Hepatocyte (in vitro differentiated cells): ENCODE measurements at regions not wholly inside any gene's neighbourhood (a gene's known extent, or its start where the extent isn't known, plus 50 kb on each side); places are given as distances from the start of the nearest gene placed in this dataset.

Source experiments
- DNase-seq: peaks from one replicate; pipeline ENCODE4 v3.0.0-alpha.2; 2016; ENCODE audit warnings: low spot score
- H2AFZ ChIP-seq: fragments of 200-600 bp; sonication (generic); 2 replicates; pipeline ENCODE4 v1.6.0; 2016; ENCODE audit warnings: antibody characterized with exemption, mild to moderate bottlenecking
- H3K27ac ChIP-seq: fragments of 200-600 bp; sonication (generic); 2 replicates; pipeline ENCODE4 v1.5.1; 2016; ENCODE audit warnings: mild to moderate bottlenecking
- H3K27me3 ChIP-seq: fragments of 200-600 bp; sonication (generic); 2 replicates; pipeline ENCODE4 v1.6.1; 2016
- H3K36me3 ChIP-seq: fragments of 200-600 bp; sonication (generic); replicated peaks from 2 replicates; pipeline ENCODE4 v1.5.1; 2016; ENCODE audit warnings: low read depth; ENCODE audit not compliant: insufficient read depth
- H3K4me1 ChIP-seq: fragments of 200-600 bp; sonication (generic); 2 replicates; pipeline ENCODE4 v1.5.1; 2016; ENCODE audit warnings: mild to moderate bottlenecking, moderate library complexity; ENCODE audit not compliant: insufficient read depth
- H3K4me2 ChIP-seq: fragments of 200-600 bp; sonication (generic); 2 replicates; pipeline ENCODE4 v1.6.0; 2016
- H3K4me3 ChIP-seq: fragments of 200-600 bp; sonication (generic); 2 replicates; pipeline ENCODE4 v1.5.1; 2016; ENCODE audit warnings: mild to moderate bottlenecking
- H3K79me2 ChIP-seq: fragments of 200-600 bp; sonication (generic); 2 replicates; pipeline ENCODE4 v1.6.0; 2017; ENCODE audit warnings: mild to moderate bottlenecking
- H3K9me2 ChIP-seq: fragments of 200-600 bp; sonication (generic); replicated peaks from 2 replicates; pipeline ENCODE4 v1.6.0; 2017; ENCODE audit warnings: mild to moderate bottlenecking; ENCODE audit not compliant: insufficient read depth
- H3K9me3 ChIP-seq: fragments of 200-600 bp; sonication (generic); 2 replicates; pipeline ENCODE4 v1.5.1; 2016; ENCODE audit warnings: low read depth, mild to moderate bottlenecking
- H4K20me1 ChIP-seq: fragments of 200-600 bp; sonication (generic); 2 replicates; pipeline ENCODE4 v1.6.0; 2016; ENCODE audit warnings: mild to moderate bottlenecking; ENCODE audit not compliant: insufficient read depth, poor library complexity, severe bottlenecking
- EZH2 ChIP-seq: fragments of 200-600 bp; sonication (generic); IDR thresholded peaks from 2 replicates; pipeline ENCODE4 v1.6.1; 2016; ENCODE audit warnings: antibody characterized with exemption, mild to moderate bottlenecking, borderline replicate concordance
- EZH2phosphoT487 ChIP-seq: fragments of 200-600 bp; sonication (generic); IDR thresholded peaks from one replicate; pipeline ENCODE4 v1.6.1; 2018; ENCODE audit warnings: antibody characterized with exemption, mild to moderate bottlenecking, low read depth, moderate library complexity; ENCODE audit not compliant: unreplicated experiment, severe bottlenecking
- WGBS: methylation state at CpG from one replicate; pipeline ENCODE4 v1.1.6; 2016; ENCODE audit warnings: low lambda C conversion rate; ENCODE audit errors: missing lambda C conversion rate; 5-methylcytosine and 5-hydroxymethylcytosine counted together
- TF ChIP-seq, protein P1 (sequence below): fragments of 200-600 bp; sonication (generic); IDR thresholded peaks from 2 replicates; pipeline ENCODE4 v1.5.1; 2016; ENCODE audit warnings: antibody characterized with exemption, mild to moderate bottlenecking; ENCODE audit not compliant: poor library complexity

DNA sequence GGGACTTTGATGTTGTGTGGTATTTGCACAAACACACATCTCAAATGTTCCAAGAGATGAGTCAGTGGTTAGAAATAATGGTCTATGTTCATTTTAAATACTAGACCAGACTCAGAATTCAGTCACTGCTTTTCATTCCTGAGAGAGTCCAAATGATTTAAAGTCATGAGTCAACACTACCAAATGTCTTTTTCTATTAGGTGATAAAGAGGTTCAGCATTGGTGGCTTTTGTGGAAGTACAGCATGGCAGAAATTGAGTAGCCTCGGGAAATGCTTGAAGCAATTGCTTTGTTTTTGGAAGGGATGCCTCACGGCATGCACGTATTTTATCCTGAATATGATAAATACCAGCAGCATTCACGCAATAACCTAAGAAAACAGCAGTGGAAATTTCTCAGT, 115.7 kb downstream of the DIO2 start:
- Histone ChIP-seq H3K9me3 (no peaks in the 10 kb centered on the region), H4K20me1 (no peaks in the 10 kb centered on the region), H3K79me2 (no peaks in the 10 kb centered on the region), H3K27ac (no peak overlapping the region), H3K9me2 (no peaks in the 10 kb centered on the region), H3K4me3 (no peak overlapping the region), H3K27me3 (no peaks in the 10 kb centered on the region), H3K4me1 (no peaks in the 10 kb centered on the region), H2AFZ (no peak overlapping the region), H3K36me3 (no peaks in the 10 kb centered on the region), H3K4me2 (no peak overlapping the region)
- 90% methylated on average over 4 of the region's 4 CpGs for WGBS
- TF ChIP-seq EZH2phosphoT487 = no peak
- TF ChIP-seq EZH2 = no peak
- TF ChIP-seq, protein P1, sequence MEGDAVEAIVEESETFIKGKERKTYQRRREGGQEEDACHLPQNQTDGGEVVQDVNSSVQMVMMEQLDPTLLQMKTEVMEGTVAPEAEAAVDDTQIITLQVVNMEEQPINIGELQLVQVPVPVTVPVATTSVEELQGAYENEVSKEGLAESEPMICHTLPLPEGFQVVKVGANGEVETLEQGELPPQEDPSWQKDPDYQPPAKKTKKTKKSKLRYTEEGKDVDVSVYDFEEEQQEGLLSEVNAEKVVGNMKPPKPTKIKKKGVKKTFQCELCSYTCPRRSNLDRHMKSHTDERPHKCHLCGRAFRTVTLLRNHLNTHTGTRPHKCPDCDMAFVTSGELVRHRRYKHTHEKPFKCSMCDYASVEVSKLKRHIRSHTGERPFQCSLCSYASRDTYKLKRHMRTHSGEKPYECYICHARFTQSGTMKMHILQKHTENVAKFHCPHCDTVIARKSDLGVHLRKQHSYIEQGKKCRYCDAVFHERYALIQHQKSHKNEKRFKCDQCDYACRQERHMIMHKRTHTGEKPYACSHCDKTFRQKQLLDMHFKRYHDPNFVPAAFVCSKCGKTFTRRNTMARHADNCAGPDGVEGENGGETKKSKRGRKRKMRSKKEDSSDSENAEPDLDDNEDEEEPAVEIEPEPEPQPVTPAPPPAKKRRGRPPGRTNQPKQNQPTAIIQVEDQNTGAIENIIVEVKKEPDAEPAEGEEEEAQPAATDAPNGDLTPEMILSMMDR = no peak
- DNase-seq = no peak

DNA sequence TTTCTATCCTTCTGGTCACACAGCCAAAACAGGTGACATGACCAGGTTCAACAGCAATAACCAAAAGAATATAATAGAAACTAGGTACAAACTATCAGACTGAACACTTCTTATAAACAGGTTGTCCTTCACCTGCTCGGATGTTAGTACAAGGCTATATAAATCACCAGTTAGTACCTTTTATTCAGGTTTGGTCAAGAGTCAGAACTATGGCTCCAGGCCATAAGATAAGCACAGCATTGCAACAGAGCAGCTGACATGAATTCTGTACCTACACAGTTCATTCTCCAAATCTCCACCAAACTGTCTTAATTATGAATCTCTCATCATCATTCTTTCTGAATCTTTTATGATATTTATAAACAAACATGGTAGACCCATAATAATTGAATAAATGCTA, 123.9 kb downstream of the DIO2 start:
- Histone ChIP-seq H4K20me1 (no peaks in the 10 kb centered on the region), H3K36me3 (no peaks in the 10 kb centered on the region), H3K9me3 (no peaks in the 10 kb centered on the region), H3K27me3 (no peaks in the 10 kb centered on the region), H3K4me2 (no peak overlapping the region), H3K4me3 (no peak overlapping the region), H3K4me1 (no peaks in the 10 kb centered on the region), H3K79me2 (no peaks in the 10 kb centered on the region), H3K9me2 (no peaks in the 10 kb centered on the region), H3K27ac (no peak overlapping the region), H2AFZ (no peak overlapping the region)
- no peak for DNase-seq
- no peak for TF ChIP-seq EZH2phosphoT487
- TF ChIP-seq, protein P1 = no peak
- TF ChIP-seq EZH2 = no peak
- 64% methylated on average over 1 of the region's 1 CpG for whole genome bisulfite sequencing

DNA sequence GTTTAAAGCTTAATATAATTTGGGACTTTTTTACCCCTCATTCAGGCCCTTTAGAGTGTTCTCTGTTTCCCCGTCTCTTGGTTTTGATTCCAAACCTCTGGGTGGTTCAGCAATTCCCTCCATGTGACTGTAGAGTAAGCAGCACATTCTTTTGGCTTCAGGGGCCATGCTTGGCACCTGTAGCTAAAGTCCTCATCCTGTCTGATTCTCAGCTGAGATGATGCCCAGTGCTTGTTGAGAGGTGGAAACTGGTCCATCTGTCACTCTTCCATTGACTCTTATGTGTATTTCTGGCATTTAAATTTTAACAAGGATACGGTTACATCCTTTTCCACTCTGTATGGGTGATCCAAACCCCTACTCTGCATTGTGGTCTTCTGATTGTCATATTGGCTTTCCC, 127.1 kb downstream of the DIO2 start:
- H3K4me1 ChIP-seq = no peaks in the 10 kb centered on the region
- TF ChIP-seq, protein P1 = no peak
- TF ChIP-seq EZH2 (no peak), EZH2phosphoT487 (no peak)
- H3K79me2 ChIP-seq = no peaks in the 10 kb centered on the region
- H3K36me3 ChIP-seq = no peaks in the 10 kb centered on the region
- H3K27ac ChIP-seq = no peak overlapping the region
- WGBS = 89% methylated on average over 2 of the region's 2 CpGs
- no peaks in the 10 kb centered on the region for H3K27me3 ChIP-seq
- H2AFZ ChIP-seq = no peak overlapping the region
- no peaks in the 10 kb centered on the region for H3K9me3 ChIP-seq
- no peaks in the 10 kb centered on the region for H4K20me1 ChIP-seq
- no peak for DNase-seq
- no peaks in the 10 kb centered on the region for H3K9me2 ChIP-seq
- no peak overlapping the region for H3K4me3 ChIP-seq
- H3K4me2 ChIP-seq = no peak overlapping the region

DNA sequence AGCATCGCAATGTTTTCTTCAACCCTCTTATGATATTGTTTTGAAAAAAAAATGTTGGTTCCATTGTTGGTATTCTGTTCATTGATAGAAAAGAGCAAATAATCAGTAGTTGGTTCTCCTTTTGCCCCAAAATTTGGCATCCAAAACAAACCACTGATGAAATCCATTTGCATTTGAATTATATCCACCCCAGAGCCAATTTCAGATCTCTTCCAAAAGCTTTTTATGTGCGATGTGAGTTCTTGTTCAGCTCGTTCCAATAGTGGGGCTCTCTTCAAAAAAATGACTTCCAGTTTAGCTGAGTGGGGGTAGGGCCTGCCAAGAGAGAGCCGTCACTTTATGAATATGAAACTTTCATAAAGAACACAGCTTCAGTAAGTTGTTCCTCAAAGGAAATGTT, 130.7 kb downstream of the DIO2 start:
- WGBS = 84% methylated on average over 4 of the region's 4 CpGs
- Histone ChIP-seq H3K79me2 (no peaks in the 10 kb centered on the region), H3K4me3 (no peak overlapping the region), H3K9me2 (no peaks in the 10 kb centered on the region), H2AFZ (no peak overlapping the region), H3K9me3 (no peaks in the 10 kb centered on the region), H3K36me3 (no peaks in the 10 kb centered on the region), H3K27ac (no peak overlapping the region), H3K27me3 (no peaks in the 10 kb centered on the region), H3K4me2 (no peak overlapping the region), H3K4me1 (no peaks in the 10 kb centered on the region), H4K20me1 (no peaks in the 10 kb centered on the region)
- no peak for DNase-seq
- TF ChIP-seq, protein P1 = no peak
- no peak for TF ChIP-seq EZH2
- TF ChIP-seq EZH2phosphoT487 = no peak
